Bronchial epithelial cell (primary cell): ENCODE measurements at regions not wholly inside any gene's neighbourhood (a gene's known extent, or its start where the extent isn't known, plus 50 kb on each side); places are given as distances from the start of the nearest gene placed in this dataset.
"Not testable (repeated sequence)": the region's sequence is repeated elsewhere in the genome, so short reads cannot be mapped to it uniquely, and the experiment has no call there.

Experiments
- DNase-seq: peaks from one replicate; pipeline ENCODE4 v3.0.0-alpha.2; 2010; ENCODE audit warnings: low read depth
- FAIRE-seq: peaks from 2 replicates; lab custom pipeline; 2011; peaks lifted over from hg19 to GRCh38; lab: Jason Lieb, UNC
- H3K27me3 ChIP-seq: 2 replicates; pipeline ENCODE4 v1.5.1; 2011; ENCODE audit warnings: low read length; ENCODE audit not compliant: control insufficient read depth, insufficient read depth
- H3K36me3 ChIP-seq: 2 replicates; pipeline ENCODE4 v1.5.1; 2011; ENCODE audit warnings: low read length; ENCODE audit not compliant: control insufficient read depth, insufficient read depth
- H3K4me3 ChIP-seq: 2 replicates; pipeline ENCODE4 v1.5.1; 2011; ENCODE audit warnings: mild to moderate bottlenecking, low read depth, low read length, control low read depth

- FAIRE-seq, DNase-seq, H3K27me3 ChIP-seq, H3K4me3 ChIP-seq, H3K36me3 ChIP-seq: not testable (repeated sequence)
Observed at GRCh38 chr1:145191272-145191675, 50.7 kb downstream of the PPIAL4D start.

GRCh38 chr1:145189543-145190030 is 52.4 kb downstream of the PPIAL4D start:
- not testable (repeated sequence) for H3K27me3 ChIP-seq, H3K4me3 ChIP-seq, DNase-seq, H3K36me3 ChIP-seq, FAIRE-seq

DNA sequence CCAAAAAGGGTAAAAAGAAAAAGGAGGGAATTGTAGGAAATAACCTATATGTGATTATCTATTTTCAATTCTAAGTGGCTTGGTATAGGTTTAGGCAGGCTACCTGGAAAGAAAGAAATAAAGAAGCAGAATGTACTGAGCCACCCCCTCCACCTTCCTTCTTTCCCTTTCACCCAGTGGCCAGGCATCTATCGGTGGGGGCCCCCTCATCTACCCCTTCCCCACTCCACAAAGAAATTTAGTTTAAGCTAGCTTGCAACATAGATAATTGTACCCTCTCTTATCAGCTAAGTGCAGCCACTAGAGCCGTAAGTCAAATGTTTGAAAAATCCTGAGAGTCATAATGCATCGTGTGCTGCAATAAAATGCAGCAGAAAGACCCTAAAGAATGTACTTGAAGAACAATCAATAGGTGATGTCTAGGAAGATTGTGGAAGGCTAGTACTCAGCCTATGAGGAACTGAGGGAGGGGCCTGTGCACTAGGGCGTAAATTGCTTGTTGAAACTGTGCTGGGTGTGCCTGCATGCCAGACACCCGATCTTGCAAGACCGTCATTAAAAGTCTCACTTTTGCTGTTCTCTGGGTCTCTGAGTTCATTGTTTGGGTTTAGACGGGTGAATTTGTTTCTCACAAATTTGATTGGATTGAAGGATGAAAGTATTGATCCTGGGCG is 53.0 kb downstream of the PPIAL4D start:
- not testable (repeated sequence) for H3K27me3 ChIP-seq, H3K4me3 ChIP-seq, H3K36me3 ChIP-seq, FAIRE-seq
- DNase-seq, result peak; percentile 25

- not testable (repeated sequence) for FAIRE-seq, H3K4me3 ChIP-seq, H3K36me3 ChIP-seq, H3K27me3 ChIP-seq
- DNase-seq, result peak; percentile 0
Observed at GRCh38 chr1:145182606-145183413, 59.2 kb downstream of the PPIAL4D start.

- not testable (repeated sequence) for H3K36me3 ChIP-seq, H3K27me3 ChIP-seq, H3K4me3 ChIP-seq, FAIRE-seq, DNase-seq
Observed at GRCh38 chr1:145176285-145176925, 65.6 kb downstream of the PPIAL4D start.

- not testable (repeated sequence) for H3K27me3 ChIP-seq, FAIRE-seq, H3K36me3 ChIP-seq, H3K4me3 ChIP-seq, DNase-seq
Observed at GRCh38 chr1:145174377-145174776, 67.6 kb downstream of the PPIAL4D start.

GRCh38 chr1:145168220-145168848 is 72.6 kb downstream of the FAM72D start:
- H3K36me3 ChIP-seq, H3K4me3 ChIP-seq, FAIRE-seq, H3K27me3 ChIP-seq, DNase-seq: not testable (repeated sequence)

- not testable (repeated sequence) for H3K36me3 ChIP-seq, H3K4me3 ChIP-seq, DNase-seq, H3K27me3 ChIP-seq, FAIRE-seq
Observed at GRCh38 chr1:145164360-145164759, 68.6 kb downstream of the FAM72D start.
